ENCODE measurements at regions not wholly inside any gene's neighbourhood (a gene's known extent, or its start where the extent isn't known, plus 50 kb on each side); places are given as distances from the start of the nearest gene placed in this dataset.

DNA sequence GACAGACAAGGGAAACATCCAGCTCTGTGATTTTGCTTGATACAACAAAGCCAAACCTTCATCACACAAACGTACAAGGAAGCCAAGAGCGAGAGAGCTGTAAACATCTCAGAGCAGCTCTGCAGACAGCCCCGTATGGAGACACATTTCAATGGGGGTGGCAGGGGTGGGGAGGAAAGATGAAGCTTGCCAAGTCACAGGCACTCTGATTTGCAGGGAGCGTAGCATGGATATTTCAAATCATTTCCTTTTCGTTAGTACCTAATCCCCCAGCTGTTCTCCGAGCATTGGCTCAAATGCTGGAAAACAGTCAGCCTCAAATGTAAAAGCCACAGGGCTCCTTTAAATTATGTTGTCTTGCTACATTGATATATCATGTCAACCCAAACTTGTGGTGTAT lies 458.9 kb upstream of the CADM1 start:
- Histone ChIP-seq H3K27me3 (ENCODE audit: insufficient read depth, low read depth, low read length) (no peaks in the 10 kb centered on the region), H3K4me2 (ENCODE audit: low read length) (no peak overlapping the region), H3K27ac (ENCODE audit: low read length) (no peak overlapping the region), H3K9me3 (ENCODE audit: low read length) (no peaks in the 10 kb centered on the region), H3K4me3 (ENCODE audit: low read length) (no peak overlapping the region), H4K20me1 (ENCODE audit: insufficient read depth) (no peaks in the 10 kb centered on the region), H3K36me3 (ENCODE audit: insufficient read depth, low read length) (no peaks in the 10 kb centered on the region), H3F3A (ENCODE audit: insufficient read depth, low read length, poor library complexity, severe bottlenecking) (no peaks in the 10 kb centered on the region), H3K9me2 (ENCODE audit: insufficient read depth, low read length) (no peaks in the 10 kb centered on the region), H3K79me2 (replicated peaks; ENCODE audit: insufficient read depth, low read length) (no peaks in the 10 kb centered on the region), H2AFZ (ENCODE audit: low read depth, low read length) (no peak overlapping the region), H3K9ac (ENCODE audit: low read length) (no peak overlapping the region)
- TF ChIP-seq RAD21 (conservative IDR thresholded peaks at IDR 0.05) (no peak), MXI1 (conservative IDR thresholded peaks at IDR 0.05; ENCODE audit: poor library complexity, severe bottlenecking) (no peak), TAF1 (IDR thresholded peaks at IDR 0.05; ENCODE audit: low read depth) (no peak)
- TF ChIP-seq, protein P1, sequence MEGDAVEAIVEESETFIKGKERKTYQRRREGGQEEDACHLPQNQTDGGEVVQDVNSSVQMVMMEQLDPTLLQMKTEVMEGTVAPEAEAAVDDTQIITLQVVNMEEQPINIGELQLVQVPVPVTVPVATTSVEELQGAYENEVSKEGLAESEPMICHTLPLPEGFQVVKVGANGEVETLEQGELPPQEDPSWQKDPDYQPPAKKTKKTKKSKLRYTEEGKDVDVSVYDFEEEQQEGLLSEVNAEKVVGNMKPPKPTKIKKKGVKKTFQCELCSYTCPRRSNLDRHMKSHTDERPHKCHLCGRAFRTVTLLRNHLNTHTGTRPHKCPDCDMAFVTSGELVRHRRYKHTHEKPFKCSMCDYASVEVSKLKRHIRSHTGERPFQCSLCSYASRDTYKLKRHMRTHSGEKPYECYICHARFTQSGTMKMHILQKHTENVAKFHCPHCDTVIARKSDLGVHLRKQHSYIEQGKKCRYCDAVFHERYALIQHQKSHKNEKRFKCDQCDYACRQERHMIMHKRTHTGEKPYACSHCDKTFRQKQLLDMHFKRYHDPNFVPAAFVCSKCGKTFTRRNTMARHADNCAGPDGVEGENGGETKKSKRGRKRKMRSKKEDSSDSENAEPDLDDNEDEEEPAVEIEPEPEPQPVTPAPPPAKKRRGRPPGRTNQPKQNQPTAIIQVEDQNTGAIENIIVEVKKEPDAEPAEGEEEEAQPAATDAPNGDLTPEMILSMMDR (IDR thresholded peaks at IDR 0.05; ENCODE audit: poor library complexity, severe bottlenecking), result no peak

DNA sequence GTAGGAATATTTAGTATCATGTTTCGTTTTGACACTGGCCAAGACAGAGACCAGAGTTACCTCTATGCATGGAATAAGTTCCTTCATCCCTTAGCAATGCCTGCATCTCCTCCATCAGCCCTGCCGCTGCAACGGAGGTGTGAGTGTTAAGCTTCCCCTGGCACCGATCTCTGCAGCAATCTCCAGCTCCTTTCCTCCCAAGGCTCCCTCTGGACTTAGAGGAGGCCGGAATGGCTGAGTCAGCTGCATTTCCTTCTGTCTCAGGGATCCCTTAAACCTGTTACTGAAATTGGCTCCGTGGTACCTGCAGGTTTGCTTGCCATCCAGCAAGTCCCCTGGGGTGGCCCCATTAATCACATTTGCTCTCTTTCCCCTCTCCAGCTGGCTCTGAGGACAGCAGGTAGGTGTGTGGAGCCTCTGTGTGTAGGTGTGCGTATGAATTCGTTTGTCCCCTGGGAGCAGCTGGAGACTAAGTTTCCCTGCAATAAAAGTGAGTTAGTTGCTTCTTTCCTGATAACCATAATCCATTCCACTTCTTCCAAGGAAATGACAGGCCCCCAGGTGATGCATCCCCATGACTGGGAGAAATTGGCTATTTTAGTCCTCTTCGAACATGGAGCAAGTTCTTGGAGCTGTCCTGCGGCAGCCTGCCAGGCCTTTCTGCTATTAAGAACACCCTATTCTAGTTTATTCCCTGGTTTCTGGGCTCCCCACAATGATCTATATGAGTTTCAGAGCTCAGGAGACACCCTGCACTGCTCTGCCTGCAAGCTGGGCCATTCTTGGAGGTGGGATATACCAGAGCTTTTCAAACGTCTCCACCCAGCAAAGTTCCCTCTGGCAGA lies 457.2 kb upstream of the CADM1 start:
- no peaks in the 10 kb centered on the region for H3K79me2 ChIP-seq (replicated peaks; ENCODE audit: insufficient read depth, low read length)
- TF ChIP-seq SMC3 (conservative IDR thresholded peaks at IDR 0.05; ENCODE audit: poor library complexity) (no peak), RAD21 (conservative IDR thresholded peaks at IDR 0.05) (no peak), TAF1 (IDR thresholded peaks at IDR 0.05; ENCODE audit: low read depth) (no peak), MXI1 (conservative IDR thresholded peaks at IDR 0.05; ENCODE audit: poor library complexity, severe bottlenecking) (no peak), EP300 (conservative IDR thresholded peaks at IDR 0.05; ENCODE audit: poor library complexity, severe bottlenecking) (no peak), POLR2AphosphoS5 (IDR thresholded peaks at IDR 0.05) (no peak), EZH2 (IDR thresholded peaks at IDR 0.05; ENCODE audit: borderline replicate concordance, insufficient read depth, low read length, poor library complexity, severe bottlenecking) (no peak)
- TF ChIP-seq, protein P1 (IDR thresholded peaks at IDR 0.05; ENCODE audit: poor library complexity, severe bottlenecking), result no peak
- TF ChIP-seq, protein P2, sequence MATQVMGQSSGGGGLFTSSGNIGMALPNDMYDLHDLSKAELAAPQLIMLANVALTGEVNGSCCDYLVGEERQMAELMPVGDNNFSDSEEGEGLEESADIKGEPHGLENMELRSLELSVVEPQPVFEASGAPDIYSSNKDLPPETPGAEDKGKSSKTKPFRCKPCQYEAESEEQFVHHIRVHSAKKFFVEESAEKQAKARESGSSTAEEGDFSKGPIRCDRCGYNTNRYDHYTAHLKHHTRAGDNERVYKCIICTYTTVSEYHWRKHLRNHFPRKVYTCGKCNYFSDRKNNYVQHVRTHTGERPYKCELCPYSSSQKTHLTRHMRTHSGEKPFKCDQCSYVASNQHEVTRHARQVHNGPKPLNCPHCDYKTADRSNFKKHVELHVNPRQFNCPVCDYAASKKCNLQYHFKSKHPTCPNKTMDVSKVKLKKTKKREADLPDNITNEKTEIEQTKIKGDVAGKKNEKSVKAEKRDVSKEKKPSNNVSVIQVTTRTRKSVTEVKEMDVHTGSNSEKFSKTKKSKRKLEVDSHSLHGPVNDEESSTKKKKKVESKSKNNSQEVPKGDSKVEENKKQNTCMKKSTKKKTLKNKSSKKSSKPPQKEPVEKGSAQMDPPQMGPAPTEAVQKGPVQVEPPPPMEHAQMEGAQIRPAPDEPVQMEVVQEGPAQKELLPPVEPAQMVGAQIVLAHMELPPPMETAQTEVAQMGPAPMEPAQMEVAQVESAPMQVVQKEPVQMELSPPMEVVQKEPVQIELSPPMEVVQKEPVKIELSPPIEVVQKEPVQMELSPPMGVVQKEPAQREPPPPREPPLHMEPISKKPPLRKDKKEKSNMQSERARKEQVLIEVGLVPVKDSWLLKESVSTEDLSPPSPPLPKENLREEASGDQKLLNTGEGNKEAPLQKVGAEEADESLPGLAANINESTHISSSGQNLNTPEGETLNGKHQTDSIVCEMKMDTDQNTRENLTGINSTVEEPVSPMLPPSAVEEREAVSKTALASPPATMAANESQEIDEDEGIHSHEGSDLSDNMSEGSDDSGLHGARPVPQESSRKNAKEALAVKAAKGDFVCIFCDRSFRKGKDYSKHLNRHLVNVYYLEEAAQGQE (IDR thresholded peaks at IDR 0.05; ENCODE audit: borderline replicate concordance), result no peak
- no peaks in the 10 kb centered on the region for H3F3A ChIP-seq (ENCODE audit: insufficient read depth, low read length, poor library complexity, severe bottlenecking)
- no peaks in the 10 kb centered on the region for H3K36me3 ChIP-seq (ENCODE audit: insufficient read depth, low read length)
- H3K9me2 ChIP-seq (ENCODE audit: insufficient read depth, low read length), result no peaks in the 10 kb centered on the region
- H3K9ac ChIP-seq (ENCODE audit: low read length), result no peak overlapping the region
- no peak overlapping the region for H2AFZ ChIP-seq (ENCODE audit: low read depth, low read length)
- no peaks in the 10 kb centered on the region for H4K20me1 ChIP-seq (ENCODE audit: insufficient read depth)
- no peaks in the 10 kb centered on the region for H3K27me3 ChIP-seq (ENCODE audit: insufficient read depth, low read depth, low read length)
- H3K4me3 ChIP-seq (ENCODE audit: low read length), result no peak overlapping the region
- no peak overlapping the region for H3K4me2 ChIP-seq (ENCODE audit: low read length)
- no peak overlapping the region for H3K27ac ChIP-seq (ENCODE audit: low read length)
- H3K9me3 ChIP-seq (ENCODE audit: low read length), result no peaks in the 10 kb centered on the region

Data from neural cell (in vitro differentiated cells).